ENCODE measurements at regions not wholly inside any gene's neighbourhood (a gene's known extent, or its start where the extent isn't known, plus 50 kb on each side); places are given as distances from the start of the nearest gene placed in this dataset.

DNA sequence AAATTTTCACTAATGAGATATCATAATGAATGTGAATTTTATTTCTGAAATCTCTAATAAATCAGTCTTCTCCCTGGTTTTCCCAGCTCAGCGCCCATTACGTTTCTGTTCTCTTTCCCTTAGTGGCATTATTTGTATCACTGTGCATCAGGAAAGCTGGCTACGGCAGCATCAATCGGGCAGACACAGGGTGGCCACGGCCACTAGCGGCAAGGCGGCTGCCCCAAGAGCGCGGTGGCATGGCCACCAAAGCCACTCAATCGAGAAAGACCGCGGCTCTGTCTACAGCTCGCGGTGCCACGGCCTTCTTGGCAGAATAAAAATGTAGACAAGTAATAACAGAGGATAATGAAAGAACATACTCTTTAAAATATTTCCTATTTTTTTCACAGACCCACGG lies 168.0 kb downstream of the RPIA start:
- H3K9me3 ChIP-seq, result no peaks in the 10 kb centered on the region
- no peak for TF ChIP-seq POLR2A (IDR thresholded peaks at IDR 0.05)
- TF ChIP-seq, protein P1, sequence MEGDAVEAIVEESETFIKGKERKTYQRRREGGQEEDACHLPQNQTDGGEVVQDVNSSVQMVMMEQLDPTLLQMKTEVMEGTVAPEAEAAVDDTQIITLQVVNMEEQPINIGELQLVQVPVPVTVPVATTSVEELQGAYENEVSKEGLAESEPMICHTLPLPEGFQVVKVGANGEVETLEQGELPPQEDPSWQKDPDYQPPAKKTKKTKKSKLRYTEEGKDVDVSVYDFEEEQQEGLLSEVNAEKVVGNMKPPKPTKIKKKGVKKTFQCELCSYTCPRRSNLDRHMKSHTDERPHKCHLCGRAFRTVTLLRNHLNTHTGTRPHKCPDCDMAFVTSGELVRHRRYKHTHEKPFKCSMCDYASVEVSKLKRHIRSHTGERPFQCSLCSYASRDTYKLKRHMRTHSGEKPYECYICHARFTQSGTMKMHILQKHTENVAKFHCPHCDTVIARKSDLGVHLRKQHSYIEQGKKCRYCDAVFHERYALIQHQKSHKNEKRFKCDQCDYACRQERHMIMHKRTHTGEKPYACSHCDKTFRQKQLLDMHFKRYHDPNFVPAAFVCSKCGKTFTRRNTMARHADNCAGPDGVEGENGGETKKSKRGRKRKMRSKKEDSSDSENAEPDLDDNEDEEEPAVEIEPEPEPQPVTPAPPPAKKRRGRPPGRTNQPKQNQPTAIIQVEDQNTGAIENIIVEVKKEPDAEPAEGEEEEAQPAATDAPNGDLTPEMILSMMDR (IDR thresholded peaks at IDR 0.05), result no peak
- no peaks in the 10 kb centered on the region for H3K4me1 ChIP-seq
- no peaks in the 10 kb centered on the region for H3K36me3 ChIP-seq
- no peak overlapping the region for H3K27ac ChIP-seq
- H3K27me3 ChIP-seq, result no peaks in the 10 kb centered on the region
- H3K4me3 ChIP-seq, result no peak overlapping the region
- intact Hi-C loops (cut with DNase I; ENCODE audit: low total_unique reads), result no loop called here
- no peak for DNase-seq

DNA sequence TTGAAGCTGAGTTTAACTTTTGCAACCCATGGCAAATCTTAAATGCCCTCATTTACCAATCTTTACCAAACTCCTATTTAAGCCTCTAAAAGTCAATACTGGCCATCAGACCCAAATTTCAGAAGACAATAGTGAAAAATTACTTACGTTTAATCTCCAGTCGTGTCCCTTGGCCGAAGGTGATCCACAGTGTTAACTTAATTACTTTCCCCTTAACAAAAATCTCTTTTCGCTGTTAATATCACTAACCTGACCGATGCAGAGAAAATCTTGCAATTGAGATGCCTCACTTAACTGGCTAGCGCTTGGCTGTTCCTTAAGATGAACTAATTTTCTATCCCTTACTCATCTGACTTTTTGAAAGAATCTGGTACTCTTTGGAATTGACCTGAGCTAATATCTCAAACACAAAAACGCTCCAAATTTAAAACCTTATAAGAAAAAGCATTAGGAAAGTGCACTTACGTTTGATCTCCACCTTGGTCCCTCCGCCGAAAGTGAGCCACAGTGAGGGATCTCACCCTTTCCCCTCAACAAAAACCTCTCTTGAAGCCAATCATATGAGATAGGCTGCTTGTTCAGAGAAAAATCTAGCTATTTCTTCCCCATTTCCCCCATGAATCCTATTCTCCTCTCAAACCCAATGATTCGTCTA lies 169.1 kb downstream of the RPIA start:
- H3K27ac ChIP-seq, result no peak overlapping the region
- no peaks in the 10 kb centered on the region for H3K4me1 ChIP-seq
- intact Hi-C loops (cut with DNase I; ENCODE audit: low total_unique reads), result no loop called here
- H3K27me3 ChIP-seq, result no peaks in the 10 kb centered on the region
- TF ChIP-seq, protein P1 (IDR thresholded peaks at IDR 0.05), result no peak
- no peak for TF ChIP-seq POLR2A (IDR thresholded peaks at IDR 0.05)
- H3K36me3 ChIP-seq, result no peaks in the 10 kb centered on the region
- no peak overlapping the region for H3K4me3 ChIP-seq
- H3K9me3 ChIP-seq, result no peaks in the 10 kb centered on the region
- DNase-seq, result no peak

DNA sequence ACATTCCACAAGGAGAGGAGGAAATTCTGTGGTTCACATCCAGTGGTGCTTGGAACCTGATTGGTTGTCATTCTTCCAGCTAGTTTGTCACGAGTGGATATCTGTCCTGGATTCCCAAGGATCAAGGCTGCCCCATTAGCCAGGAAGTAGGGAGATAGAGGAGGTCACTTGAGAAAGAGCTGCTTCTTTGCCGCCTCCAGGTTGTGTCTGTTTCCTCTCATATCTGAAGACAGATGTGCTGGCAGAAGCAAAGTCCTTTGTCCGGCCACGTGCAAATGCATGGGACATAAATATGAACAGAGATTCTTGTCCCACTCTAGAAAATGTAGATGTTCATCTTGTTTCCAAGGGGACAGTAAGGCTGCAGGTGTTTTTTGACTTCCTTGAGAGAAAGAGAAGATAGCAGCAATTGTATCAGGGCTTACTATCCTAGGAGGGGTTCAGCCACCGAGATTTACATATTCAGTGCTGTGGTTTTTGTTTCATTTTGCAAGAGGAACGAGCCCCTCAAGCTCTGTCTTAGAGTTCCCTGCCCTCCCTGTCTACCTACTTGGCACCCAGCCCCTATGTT lies 174.4 kb downstream of the RPIA start:
- Histone ChIP-seq H3K4me3 (no peak overlapping the region), H3K36me3 (no peaks in the 10 kb centered on the region), H3K27ac (no peak overlapping the region), H3K4me1 (no peaks in the 10 kb centered on the region), H3K27me3 (no peaks in the 10 kb centered on the region), H3K9me3 (no peaks in the 10 kb centered on the region)
- TF ChIP-seq, protein P1 (IDR thresholded peaks at IDR 0.05), result no peak
- TF ChIP-seq POLR2A (IDR thresholded peaks at IDR 0.05), result no peak
- intact Hi-C loops (cut with DNase I; ENCODE audit: low total_unique reads), result no loop called here
- no peak for DNase-seq

DNA sequence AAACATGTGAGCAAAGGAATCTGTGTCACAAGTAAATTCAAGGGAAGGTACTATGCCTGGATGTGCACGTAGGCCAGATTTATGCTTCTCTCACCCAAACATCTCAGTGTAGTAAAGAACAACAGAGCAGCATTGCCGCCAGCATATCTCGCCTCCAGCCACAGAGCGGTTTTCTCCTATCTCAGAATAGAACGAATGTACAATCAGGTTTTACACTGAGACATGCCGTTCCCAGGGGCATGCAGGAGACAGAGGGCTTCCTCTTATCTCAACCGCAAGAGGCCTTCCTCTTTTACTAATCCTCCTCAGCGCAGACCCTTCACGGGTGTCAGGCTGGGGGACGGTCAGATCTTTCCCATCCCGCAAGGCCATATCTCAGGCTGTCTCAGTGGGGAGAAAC lies 175.3 kb downstream of the RPIA start:
- H3K27ac ChIP-seq, result no peak overlapping the region
- intact Hi-C loops (cut with DNase I; ENCODE audit: low total_unique reads), result no loop called here
- H3K36me3 ChIP-seq, result no peaks in the 10 kb centered on the region
- no peak overlapping the region for H3K4me3 ChIP-seq
- DNase-seq, result no peak
- no peaks in the 10 kb centered on the region for H3K27me3 ChIP-seq
- TF ChIP-seq POLR2A (IDR thresholded peaks at IDR 0.05), result no peak
- TF ChIP-seq, protein P1 (IDR thresholded peaks at IDR 0.05), result no peak
- H3K4me1 ChIP-seq, result no peaks in the 10 kb centered on the region
- H3K9me3 ChIP-seq, result no peaks in the 10 kb centered on the region

DNA sequence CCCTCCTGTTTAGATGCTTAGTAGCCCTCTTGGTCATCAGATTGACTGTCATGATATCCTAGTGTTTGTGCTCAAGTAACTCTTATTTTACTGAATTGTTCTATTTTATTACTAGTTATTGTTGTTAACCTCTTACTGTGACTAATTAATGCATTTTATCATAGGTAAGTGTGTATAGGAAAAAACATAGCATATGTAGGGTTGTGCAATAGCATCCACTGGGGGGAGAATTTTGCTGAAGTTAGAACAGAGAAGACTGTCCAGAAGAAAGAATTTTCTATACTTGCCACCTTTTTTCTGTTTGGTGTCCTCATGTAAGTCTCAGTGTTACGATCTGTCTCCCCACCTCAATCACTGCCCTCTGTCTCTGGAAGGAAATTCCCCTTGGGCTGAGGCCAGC lies 177.4 kb downstream of the RPIA start:
- H3K27me3 ChIP-seq, result peaks cover 0 to 8% of the 10 kb centered on the region in 2 donors
- no peaks in the 10 kb centered on the region for H3K9me3 ChIP-seq
- no peak for TF ChIP-seq POLR2A (IDR thresholded peaks at IDR 0.05)
- TF ChIP-seq, protein P1 (IDR thresholded peaks at IDR 0.05), result no peak
- H3K4me3 ChIP-seq, result no peak overlapping the region
- H3K27ac ChIP-seq, result no peak overlapping the region
- H3K36me3 ChIP-seq, result no peaks in the 10 kb centered on the region
- no peak for DNase-seq
- H3K4me1 ChIP-seq, result no peaks in the 10 kb centered on the region
- intact Hi-C loops (cut with DNase I; ENCODE audit: low total_unique reads), result no loop called here
